GM12864 (cell line): ENCODE measurements at regions not wholly inside any gene's neighbourhood (a gene's known extent, or its start where the extent isn't known, plus 50 kb on each side); places are given as distances from the start of the nearest gene placed in this dataset.

Experiments used
- DNase-seq: peaks from one replicate; pipeline ENCODE4 v3.0.0-alpha.2; 2011; ENCODE audit warnings: low read depth
- H3K4me3 ChIP-seq: 2 replicates; pipeline ENCODE4 v1.5.1; 2011; ENCODE audit warnings: mild to moderate bottlenecking, low read depth, low read length, control low read depth
- TF ChIP-seq, protein P1 (sequence below): IDR thresholded peaks from 2 replicates; pipeline ENCODE4 v1.5.1; 2011; ENCODE audit warnings: low read depth, mild to moderate bottlenecking, moderate library complexity, low read length, control low read depth, inconsistent platforms; ENCODE audit errors: missing control alignments

DNA sequence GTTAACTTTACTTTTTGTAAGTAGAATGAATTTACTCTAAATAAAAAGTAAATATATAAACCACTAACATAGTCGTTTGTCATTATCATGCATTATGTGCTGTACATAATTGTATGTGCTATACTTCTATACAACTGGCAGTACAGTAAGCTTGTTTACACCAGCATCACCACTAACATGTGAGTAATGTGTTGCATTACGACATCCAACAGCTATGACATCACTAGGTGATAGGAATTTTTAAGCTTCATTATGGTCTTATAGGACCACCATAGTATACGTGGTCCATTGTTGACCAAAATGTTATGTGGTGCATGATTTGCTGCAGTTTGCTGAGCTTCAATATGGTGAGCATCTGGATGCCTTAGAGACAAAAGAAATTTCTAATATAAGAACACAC, 819.1 kb upstream of the GRAMD2B start:
- DNase-seq: no peak
- TF ChIP-seq, protein P1, sequence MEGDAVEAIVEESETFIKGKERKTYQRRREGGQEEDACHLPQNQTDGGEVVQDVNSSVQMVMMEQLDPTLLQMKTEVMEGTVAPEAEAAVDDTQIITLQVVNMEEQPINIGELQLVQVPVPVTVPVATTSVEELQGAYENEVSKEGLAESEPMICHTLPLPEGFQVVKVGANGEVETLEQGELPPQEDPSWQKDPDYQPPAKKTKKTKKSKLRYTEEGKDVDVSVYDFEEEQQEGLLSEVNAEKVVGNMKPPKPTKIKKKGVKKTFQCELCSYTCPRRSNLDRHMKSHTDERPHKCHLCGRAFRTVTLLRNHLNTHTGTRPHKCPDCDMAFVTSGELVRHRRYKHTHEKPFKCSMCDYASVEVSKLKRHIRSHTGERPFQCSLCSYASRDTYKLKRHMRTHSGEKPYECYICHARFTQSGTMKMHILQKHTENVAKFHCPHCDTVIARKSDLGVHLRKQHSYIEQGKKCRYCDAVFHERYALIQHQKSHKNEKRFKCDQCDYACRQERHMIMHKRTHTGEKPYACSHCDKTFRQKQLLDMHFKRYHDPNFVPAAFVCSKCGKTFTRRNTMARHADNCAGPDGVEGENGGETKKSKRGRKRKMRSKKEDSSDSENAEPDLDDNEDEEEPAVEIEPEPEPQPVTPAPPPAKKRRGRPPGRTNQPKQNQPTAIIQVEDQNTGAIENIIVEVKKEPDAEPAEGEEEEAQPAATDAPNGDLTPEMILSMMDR: no peak
- no peak overlapping the region for H3K4me3 ChIP-seq

DNA sequence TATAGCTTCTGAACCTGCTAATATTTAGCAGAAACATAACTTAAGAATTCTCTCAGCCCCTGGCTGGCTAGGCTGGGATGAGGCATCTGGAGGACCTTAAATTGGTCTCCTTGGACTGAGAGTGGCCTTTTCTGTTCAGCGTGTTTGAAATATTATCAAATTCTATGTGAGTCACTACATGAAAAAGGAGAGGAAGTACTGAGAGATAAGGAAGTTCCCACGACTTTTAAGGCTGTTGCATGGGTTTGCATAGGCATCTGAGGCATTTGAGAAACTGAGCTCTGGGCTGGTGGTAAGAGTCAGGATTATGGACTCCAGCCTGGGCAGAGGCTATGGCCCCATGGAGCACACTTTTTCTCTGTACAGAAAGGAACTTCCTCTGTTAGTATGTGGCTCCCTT, 816.2 kb upstream of the GRAMD2B start:
- TF ChIP-seq, protein P1: no peak
- no peak overlapping the region for H3K4me3 ChIP-seq
- DNase-seq: no peak

DNA sequence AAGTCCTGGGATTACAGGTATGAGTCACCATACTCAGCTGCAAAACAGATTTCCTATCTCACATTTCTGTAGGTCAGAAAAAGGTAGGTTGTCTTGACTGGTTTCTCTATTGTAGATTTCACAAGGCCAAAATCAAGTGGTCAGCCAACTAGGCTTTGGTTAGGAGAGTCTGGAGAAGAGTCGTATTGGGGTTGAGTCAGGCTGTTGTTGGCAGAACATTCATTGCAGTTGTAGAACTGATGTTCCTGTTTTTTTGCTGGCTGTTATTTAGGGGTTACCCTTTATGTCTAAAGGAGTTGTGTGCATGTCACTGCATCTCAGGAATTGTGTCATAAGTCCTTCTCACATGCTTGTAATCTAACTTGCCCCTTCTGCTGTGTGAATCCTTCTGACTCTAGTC, 814.2 kb upstream of the GRAMD2B start:
- no peak for DNase-seq
- TF ChIP-seq, protein P1: no peak
- H3K4me3 ChIP-seq: no peak overlapping the region

DNA sequence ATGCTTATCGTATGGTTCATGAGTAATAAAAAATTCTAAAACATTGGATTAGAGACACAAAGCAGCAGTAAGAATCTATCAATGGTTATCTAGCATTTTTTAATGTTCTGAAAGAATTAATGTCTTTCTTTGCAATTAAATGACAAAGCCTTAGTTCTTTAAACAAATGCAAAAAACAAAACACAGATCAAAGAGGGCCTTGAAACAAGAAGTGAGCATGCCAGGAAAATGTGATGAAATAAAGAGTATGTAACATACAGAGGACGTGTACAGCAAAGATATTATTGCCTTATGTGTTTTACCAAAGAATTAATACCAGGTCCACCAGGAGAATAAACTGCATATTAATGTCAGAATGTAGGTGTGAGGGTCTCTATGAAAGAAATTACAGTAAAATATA, 812.3 kb upstream of the GRAMD2B start:
- no peak for DNase-seq
- TF ChIP-seq, protein P1: no peak
- H3K4me3 ChIP-seq: no peak overlapping the region

DNA sequence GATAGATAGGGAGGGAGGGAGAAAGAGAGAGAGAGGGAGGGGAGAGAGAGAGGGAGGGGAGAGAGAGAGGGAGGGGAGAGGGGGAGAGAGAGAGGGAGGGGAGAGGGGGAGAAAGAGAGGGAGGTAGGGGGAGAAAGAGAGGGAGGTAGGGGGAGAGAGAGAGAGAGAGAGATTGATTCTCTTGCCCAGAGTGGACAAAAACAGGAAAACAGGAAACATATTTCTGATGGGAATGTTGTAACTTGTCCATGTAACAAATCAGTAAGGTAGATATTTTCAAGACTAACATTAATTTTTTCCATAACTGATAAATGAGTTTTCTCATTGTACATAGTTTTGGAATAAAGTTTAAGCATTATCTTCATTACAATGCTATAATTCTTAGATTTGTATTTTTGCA, 811.7 kb upstream of the GRAMD2B start:
- H3K4me3 ChIP-seq: no peak overlapping the region
- DNase-seq: no peak
- TF ChIP-seq, protein P1: no peak

DNA sequence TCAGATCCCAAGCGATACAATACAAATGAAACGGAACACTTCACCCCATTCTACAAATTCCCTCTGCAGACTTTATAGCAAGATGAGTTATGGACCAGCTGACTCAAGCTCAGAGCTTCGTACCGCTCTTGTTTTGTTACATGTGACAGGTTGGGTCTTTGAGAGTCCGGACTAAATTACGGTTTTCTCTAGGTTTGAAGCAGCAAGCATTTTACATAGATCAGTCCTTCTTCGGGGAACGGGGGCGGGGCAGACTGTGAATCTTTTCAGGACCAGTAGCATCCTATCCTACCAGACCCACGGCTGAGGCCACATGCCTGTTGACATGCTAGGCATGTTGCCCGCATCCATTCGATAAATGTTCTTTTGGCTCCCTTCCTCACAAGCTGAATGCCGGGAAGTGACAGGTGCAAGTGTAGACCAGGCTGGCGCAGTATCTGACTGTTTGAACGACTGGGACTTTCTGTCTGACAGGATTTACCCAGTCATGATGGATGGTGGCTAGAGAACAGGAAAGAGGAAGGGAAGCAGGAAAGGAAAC, 811.0 kb upstream of the GRAMD2B start:
- DNase-seq: no peak
- TF ChIP-seq, protein P1: no peak
- H3K4me3 ChIP-seq: no peak overlapping the region

DNA sequence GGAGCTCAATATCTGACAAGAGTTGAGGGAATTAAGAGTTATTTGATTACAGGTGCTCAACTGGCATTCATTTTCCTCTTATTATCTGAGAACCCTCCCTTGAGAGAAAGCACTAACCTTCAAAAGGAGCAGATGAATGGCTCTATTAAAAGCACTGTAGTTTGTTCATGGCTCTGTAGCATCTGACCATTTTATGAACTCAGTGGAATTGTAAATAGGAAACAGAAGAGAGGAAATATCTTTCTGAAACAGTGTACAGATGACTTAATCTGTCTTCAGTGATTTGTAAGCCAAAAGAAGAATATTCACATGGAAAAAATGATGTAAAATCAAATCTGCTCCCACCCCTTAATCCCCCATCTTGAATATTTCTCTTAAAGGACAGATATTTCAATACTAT, 810.4 kb upstream of the GRAMD2B start:
- no peak overlapping the region for H3K4me3 ChIP-seq
- DNase-seq: no peak
- TF ChIP-seq, protein P1: no peak
